Upper lobe of left lung (tissue), 4 donors: ENCODE measurements at regions not wholly inside any gene's neighbourhood (a gene's known extent, or its start where the extent isn't known, plus 50 kb on each side); places are given as distances from the start of the nearest gene placed in this dataset.

Experiments
- EP300 ChIP-seq, 4 donors: sonication (generic); formaldehyde crosslinking; IDR thresholded peaks; one replicate each; pipeline ENCODE4 v1.5.1; 2017; ENCODE audit warnings: antibody characterized with exemption in 4 of 4, control low read depth in 2 of 4
- POLR2A ChIP-seq, 4 donors: fragments of 450-650 bp; IDR thresholded peaks; one replicate each; pipeline ENCODE4 v1.5.1; 2016 to 2017; ENCODE audit warnings: antibody characterized with exemption in 4 of 4, mild to moderate bottlenecking in 2 of 4
- POLR2AphosphoS5 ChIP-seq, 2 donors: sonication (generic); formaldehyde crosslinking; IDR thresholded peaks; one replicate each; pipeline ENCODE4 v1.5.1; 2017; ENCODE audit warnings: antibody characterized with exemption in 2 of 2
- TF ChIP-seq, protein P1 (sequence below), 6 experiments: fragments of 450-650 bp in 4 of 6; fragments of 200-600 bp in 2 of 6; sonication (generic) in 2 of 6; IDR thresholded peaks; one replicate each; pipeline ENCODE4 v1.5.1; 2016 to 2019; ENCODE audit warnings: antibody characterized with exemption in 6 of 6

- TF ChIP-seq, protein P1, sequence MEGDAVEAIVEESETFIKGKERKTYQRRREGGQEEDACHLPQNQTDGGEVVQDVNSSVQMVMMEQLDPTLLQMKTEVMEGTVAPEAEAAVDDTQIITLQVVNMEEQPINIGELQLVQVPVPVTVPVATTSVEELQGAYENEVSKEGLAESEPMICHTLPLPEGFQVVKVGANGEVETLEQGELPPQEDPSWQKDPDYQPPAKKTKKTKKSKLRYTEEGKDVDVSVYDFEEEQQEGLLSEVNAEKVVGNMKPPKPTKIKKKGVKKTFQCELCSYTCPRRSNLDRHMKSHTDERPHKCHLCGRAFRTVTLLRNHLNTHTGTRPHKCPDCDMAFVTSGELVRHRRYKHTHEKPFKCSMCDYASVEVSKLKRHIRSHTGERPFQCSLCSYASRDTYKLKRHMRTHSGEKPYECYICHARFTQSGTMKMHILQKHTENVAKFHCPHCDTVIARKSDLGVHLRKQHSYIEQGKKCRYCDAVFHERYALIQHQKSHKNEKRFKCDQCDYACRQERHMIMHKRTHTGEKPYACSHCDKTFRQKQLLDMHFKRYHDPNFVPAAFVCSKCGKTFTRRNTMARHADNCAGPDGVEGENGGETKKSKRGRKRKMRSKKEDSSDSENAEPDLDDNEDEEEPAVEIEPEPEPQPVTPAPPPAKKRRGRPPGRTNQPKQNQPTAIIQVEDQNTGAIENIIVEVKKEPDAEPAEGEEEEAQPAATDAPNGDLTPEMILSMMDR (IDR thresholded peaks at IDR 0.05): no peak
- no peak for TF ChIP-seq POLR2AphosphoS5 (IDR thresholded peaks at IDR 0.05)
- TF ChIP-seq POLR2A (IDR thresholded peaks at IDR 0.05): no peak
- no peak for TF ChIP-seq EP300 (IDR thresholded peaks at IDR 0.05)
These were observed 930.2 kb upstream of the FOXG1 start for GRCh38 chr14:27836386-27836785.
